Right lobe of liver (tissue), 6 donors: ENCODE measurements at regions not wholly inside any gene's neighbourhood (a gene's known extent, or its start where the extent isn't known, plus 50 kb on each side); places are given as distances from the start of the nearest gene placed in this dataset.

Source experiments
- ATAC-seq, 4 donors: fragments of 200-7000 bp; cut with Tn5 transposase; one replicate each; pipeline ENCODE4 v1.9.1; 2020; ENCODE audit warnings: mild to moderate bottlenecking in 4 of 4, moderate library complexity in 4 of 4
- DNase-seq, 3 donors: peaks; one replicate each; pipeline ENCODE4 v3.0.0-alpha.2; 2020
- H3K27ac ChIP-seq, 3 donors: fragments of 200-600 bp; one replicate each; pipeline ENCODE4 v1.8.0; 2022
- H3K27me3 ChIP-seq, 2 donors: fragments of 200-600 bp; one replicate each; pipeline ENCODE4 v1.8.0; 2022
- H3K36me3 ChIP-seq, 4 donors: fragments of 200-600 bp; sonication (generic) in 1 of 4; one replicate each; pipeline versions ENCODE4 v1.5.1 to v1.8.0; 2017 to 2022; ENCODE audit warnings: control low read depth in 1 of 4
- H3K4me1 ChIP-seq, 4 donors: fragments of 200-600 bp; sonication (generic) in 1 of 4; one replicate each; pipeline versions ENCODE4 v1.5.1 to v1.8.0; 2017 to 2022; ENCODE audit warnings: control low read depth in 1 of 4
- H3K4me3 ChIP-seq, 3 donors: fragments of 200-600 bp; one replicate each; pipeline ENCODE4 v1.8.0; 2022
- H3K9me3 ChIP-seq, 4 donors: fragments of 200-600 bp; sonication (generic) in 1 of 4; one replicate each; pipeline versions ENCODE4 v1.5.1 to v1.8.0; 2017 to 2022; ENCODE audit warnings: control low read depth in 1 of 4
- CTCF ChIP-seq, 4 donors: fragments of 200-600 bp in 3 of 4; fragments of 450-650 bp in 1 of 4; IDR thresholded peaks; one replicate each; pipeline versions ENCODE4 v1.5.1 to v1.8.0; 2016 to 2022; ENCODE audit warnings: antibody characterized with exemption in 4 of 4, mild to moderate bottlenecking in 2 of 4
- POLR2A ChIP-seq: fragments of 450-650 bp; IDR thresholded peaks from one replicate; pipeline ENCODE4 v1.6.1; 2017; ENCODE audit warnings: antibody characterized with exemption, mild to moderate bottlenecking
- WGBS: methylation state at CpG from one replicate; pipeline ENCODE4 v1.1.6; 2018; ENCODE audit warnings: low coverage, low lambda C conversion rate; ENCODE audit not compliant: insufficient coverage; ENCODE audit errors: missing lambda C conversion rate; 5-methylcytosine and 5-hydroxymethylcytosine counted together
- intact Hi-C, 2 donors: fragments of 100-400 bp; cut with DNase I; formaldehyde crosslinking; loops; one replicate each; pipeline versions ENCODE4 v1.11.2 to v1.14.1; 2022
- donor health status: DM: no; HTN: yes; CAD: no.
- donor health status: DM: no; HTN: no; CAD: no.
- donor health status: DM: no; HTN: no; CAD: no.
- donor health status: DM: no; HTN: yes; CAD: no.
- donor health status: DM: no; HTN: yes; CAD: no.

DNA sequence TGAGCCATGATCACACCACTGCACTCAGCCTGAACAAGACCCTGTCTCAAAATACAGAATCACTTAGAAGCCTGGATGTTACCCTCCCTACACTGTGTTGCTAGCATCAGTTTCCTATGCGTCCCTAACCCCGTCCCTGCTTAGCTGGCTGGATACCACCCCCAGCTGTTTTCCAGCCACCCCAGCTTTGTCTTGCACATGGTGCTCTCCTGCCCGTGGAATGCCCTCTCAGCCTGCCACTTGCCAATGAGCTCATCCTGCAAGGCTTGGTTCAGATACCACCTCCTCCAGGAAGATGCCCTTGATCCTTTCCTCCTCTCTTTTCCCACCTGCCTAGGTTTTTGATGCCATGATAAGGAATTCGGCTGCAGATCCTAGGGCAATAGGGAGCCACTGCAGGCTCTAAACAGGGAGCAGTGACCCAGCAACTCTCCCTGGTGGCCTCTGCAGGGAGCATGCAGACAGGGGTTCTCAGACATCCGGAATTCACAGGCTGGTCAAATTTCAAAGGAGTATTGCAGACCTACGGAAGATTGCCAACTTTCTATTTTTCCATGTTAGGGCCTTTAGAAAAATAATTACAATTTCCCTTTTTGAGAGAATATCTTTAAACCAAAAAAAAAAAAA lies 52.7 kb upstream of the WNT7B start:
- no peak for ATAC-seq
- peak; percentile 11 to 38 (median 38) for DNase-seq

DNA sequence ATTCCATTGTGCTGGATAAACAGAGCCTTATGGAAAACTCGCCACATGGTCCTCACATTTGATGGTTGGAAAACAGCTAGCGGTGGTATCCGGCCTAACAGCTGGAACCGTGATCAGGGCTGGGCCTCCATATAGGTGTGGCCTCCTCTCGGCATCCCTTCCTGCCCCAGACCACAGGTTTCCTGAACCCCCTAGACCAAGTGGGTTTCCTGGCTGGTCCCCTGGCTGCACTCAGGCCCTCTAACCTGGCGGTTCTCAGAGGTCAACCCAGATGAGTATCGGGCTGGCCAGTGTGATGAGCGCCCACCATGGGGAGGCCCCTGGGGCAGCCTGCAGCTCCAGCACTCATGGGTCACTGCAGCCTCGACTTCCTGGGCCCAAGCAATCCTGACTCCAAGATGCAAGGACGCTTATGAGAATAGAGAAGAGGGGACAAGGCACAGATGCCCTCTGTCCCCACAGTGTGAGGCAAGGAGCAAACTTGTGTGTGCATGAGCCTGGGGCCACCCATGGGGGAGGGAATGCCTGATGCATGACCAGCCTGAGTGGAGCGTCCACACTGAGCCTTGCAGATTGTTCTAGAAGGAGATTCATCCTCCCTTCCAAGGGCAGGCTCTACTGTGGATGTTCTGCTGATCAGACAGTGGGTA lies 53.4 kb upstream of the WNT7B start:
- no peaks in the 10 kb centered on the region for H3K9me3 ChIP-seq
- ATAC-seq (no peak), DNase-seq (peak; percentile 10 to 41 (median 38))
- H3K4me1 ChIP-seq: peaks cover 0 to 38% (median 8%) of the 10 kb centered on the region in 4 donors
- intact Hi-C loops: no loop called here
- no peaks in the 10 kb centered on the region for H3K36me3 ChIP-seq
- no peak overlapping the region for H3K27ac ChIP-seq
- H3K27me3 ChIP-seq: no peaks in the 10 kb centered on the region
- H3K4me3 ChIP-seq: no peak overlapping the region
- TF ChIP-seq POLR2A (no peak), CTCF (IDR thresholded peaks at IDR 0.05) (no peak)
- 74% methylated on average over 5 of the region's 11 CpGs for WGBS

More for the DNA sequence above, 52.7 kb upstream of the WNT7B start:
- Histone ChIP-seq H3K4me1 (peaks cover 0 to 33% (median 5%) of the 10 kb centered on the region in 4 donors), H3K27me3 (no peaks in the 10 kb centered on the region), H3K4me3 (no peak overlapping the region), H3K9me3 (no peaks in the 10 kb centered on the region), H3K27ac (no peak overlapping the region), H3K36me3 (no peaks in the 10 kb centered on the region)
- TF ChIP-seq CTCF (IDR thresholded peaks at IDR 0.05): no peak
- no peak for TF ChIP-seq POLR2A
- WGBS: 55% methylated on average over 4 of the region's 6 CpGs
- intact Hi-C loops: loop anchor here in 1 of 2 donors (10.0 kb wide), 1 partner anchor 65 kb away; no protein-coding TSS in a partner anchor

GRCh38 chr22:46031066-46031465 lies 54.1 kb upstream of the WNT7B start:
- WGBS: 94% methylated on average over 9 of the region's 13 CpGs
- Histone ChIP-seq H3K4me3 (no peak overlapping the region), H3K4me1 (peaks cover 0 to 38% (median 8%) of the 10 kb centered on the region in 4 donors), H3K27me3 (no peaks in the 10 kb centered on the region), H3K27ac (no peak overlapping the region), H3K36me3 (no peaks in the 10 kb centered on the region), H3K9me3 (no peaks in the 10 kb centered on the region)
- no peak for TF ChIP-seq POLR2A
- no peak for TF ChIP-seq CTCF (IDR thresholded peaks at IDR 0.05)
- intact Hi-C loops: no loop called here
- DNase-seq: peak; percentile 16 to 57 (median 38)
- ATAC-seq: no peak

DNA sequence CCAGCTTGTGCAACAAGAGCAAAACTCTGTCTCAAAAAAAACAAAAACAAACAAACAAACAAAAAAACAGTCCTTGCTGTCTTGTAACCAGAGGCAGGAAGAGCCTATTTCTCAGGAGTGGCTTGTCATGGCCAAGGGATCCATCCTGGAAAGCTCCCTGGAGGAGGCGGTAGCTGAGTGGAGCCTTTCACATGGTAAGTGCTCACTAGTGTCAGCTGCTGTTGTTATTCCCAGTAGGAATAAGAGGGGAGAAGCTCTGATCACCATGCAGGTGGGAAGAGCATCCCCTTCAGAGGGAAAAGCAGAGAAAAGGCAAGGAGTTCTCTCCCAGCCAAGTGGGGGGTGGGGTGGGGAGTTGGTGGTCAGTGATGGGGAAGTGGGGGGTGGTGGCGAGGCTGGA lies 54.6 kb upstream of the WNT7B start:
- Histone ChIP-seq H3K27ac (no peak overlapping the region), H3K4me3 (no peak overlapping the region), H3K27me3 (no peaks in the 10 kb centered on the region), H3K9me3 (no peaks in the 10 kb centered on the region), H3K36me3 (no peaks in the 10 kb centered on the region), H3K4me1 (peaks cover 0 to 39% (median 8%) of the 10 kb centered on the region in 4 donors)
- 86% methylated on average over 2 of the region's 2 CpGs for WGBS
- ATAC-seq (no peak), DNase-seq (no peak)
- intact Hi-C loops: no loop called here
- TF ChIP-seq POLR2A: no peak
- no peak for TF ChIP-seq CTCF (IDR thresholded peaks at IDR 0.05)
